Neural progenitor cell (in vitro differentiated cells): ENCODE measurements at regions not wholly inside any gene's neighbourhood (a gene's known extent, or its start where the extent isn't known, plus 50 kb on each side); places are given as distances from the start of the nearest gene placed in this dataset.

Experiments
- DNase-seq: peaks from one replicate; pipeline ENCODE4 v3.0.0-alpha.2; 2016; ENCODE audit warnings: low spot score
- H2AFZ ChIP-seq: fragments of 200-600 bp; sonication (generic); replicated peaks from 2 replicates; pipeline ENCODE4 v1.6.1; 2016; ENCODE audit warnings: antibody characterized with exemption
- H3F3A ChIP-seq: fragments of 200-600 bp; sonication (generic); 2 replicates; pipeline ENCODE4 v1.6.1; 2016; ENCODE audit warnings: antibody characterized with exemption, low read depth
- H3K27ac ChIP-seq: fragments of 200-600 bp; sonication (generic); 2 replicates; pipeline ENCODE4 v1.5.1; 2016; ENCODE audit warnings: mild to moderate bottlenecking
- H3K27me3 ChIP-seq: fragments of 200-600 bp; sonication (generic); 2 replicates; pipeline ENCODE4 v1.6.1; 2016; ENCODE audit warnings: mild to moderate bottlenecking, moderate library complexity
- H3K36me3 ChIP-seq: fragments of 200-600 bp; sonication (generic); 2 replicates; pipeline ENCODE4 v1.5.1; 2016
- H3K4me1 ChIP-seq: fragments of 200-600 bp; sonication (generic); 2 replicates; pipeline ENCODE4 v1.6.1; 2016; ENCODE audit warnings: mixed run types
- H3K4me2 ChIP-seq: fragments of 200-600 bp; sonication (generic); 2 replicates; pipeline ENCODE4 v1.6.1; 2016
- H3K4me3 ChIP-seq: fragments of 200-600 bp; sonication (generic); 2 replicates; pipeline ENCODE4 v1.5.1; 2016
- H3K79me2 ChIP-seq: fragments of 200-600 bp; sonication (generic); 2 replicates; pipeline ENCODE4 v1.6.1; 2016; ENCODE audit warnings: low read depth
- H3K9ac ChIP-seq: fragments of 200-600 bp; sonication (generic); 2 replicates; pipeline ENCODE4 v1.6.1; 2016
- H3K9me3 ChIP-seq: fragments of 200-600 bp; sonication (generic); 2 replicates; pipeline ENCODE4 v1.5.1; 2016; ENCODE audit warnings: low read depth
- H4K20me1 ChIP-seq: fragments of 200-600 bp; sonication (generic); 2 replicates; pipeline ENCODE4 v1.6.1; 2016; ENCODE audit warnings: low read depth
- H3K27ac Mint-ChIP-seq: 3 replicates; pipeline ENCODE4 v1.8.0; 2021; ENCODE audit warnings: mixed read lengths
- H3K27me3 Mint-ChIP-seq: 2 replicates; pipeline ENCODE4 v1.8.0; 2022; ENCODE audit warnings: low read depth, mild to moderate bottlenecking, inconsistent platforms, moderate library complexity, mixed read lengths; ENCODE audit not compliant: insufficient read depth
- H3K36me3 Mint-ChIP-seq: 3 replicates; pipeline ENCODE4 v1.8.0; 2021; ENCODE audit warnings: mixed read lengths
- H3K4me1 Mint-ChIP-seq: 3 replicates; pipeline ENCODE4 v1.8.0; 2021; ENCODE audit warnings: mixed read lengths
- H3K4me3 Mint-ChIP-seq: 3 replicates; pipeline ENCODE4 v1.8.0; 2021; ENCODE audit warnings: mild to moderate bottlenecking, moderate library complexity, mixed read lengths
- H3K9me3 Mint-ChIP-seq: 3 replicates; pipeline ENCODE4 v1.8.0; 2020; ENCODE audit warnings: mixed read lengths
- CTCF ChIP-seq: fragments of 200-600 bp; sonication (generic); IDR thresholded peaks from 2 replicates; pipeline ENCODE4 v1.5.1; 2017; ENCODE audit warnings: antibody characterized with exemption, mild to moderate bottlenecking
- EZH2 ChIP-seq: fragments of 200-600 bp; sonication (generic); IDR thresholded peaks from 2 replicates; pipeline ENCODE4 v1.6.1; 2017; ENCODE audit warnings: antibody characterized with exemption, mild to moderate bottlenecking, moderate library complexity
- EZH2phosphoT487 ChIP-seq: fragments of 200-600 bp; sonication (generic); IDR thresholded peaks from 2 replicates; pipeline ENCODE4 v1.6.1; 2017; ENCODE audit warnings: antibody characterized with exemption

GRCh38 chr5:172556262-172556661, 84.8 kb upstream of the NEURL1B start:
- DNase-seq: no peak
- Mint-ChIP-seq H3K4me1 (peaks cover 54% of the 10 kb centered on the region), H3K27me3 (peaks cover 13% of the 10 kb centered on the region), H3K36me3 (no peaks in the 10 kb centered on the region), H3K27ac (peak overlapping the region; percentile 12), H3K4me3 (peak overlapping the region; percentile 14), H3K9me3 (peaks cover 2% of the 10 kb centered on the region)
- Histone ChIP-seq H3K4me3 (no peak overlapping the region), H3K27me3 (no peaks in the 10 kb centered on the region), H3K27ac (no peak overlapping the region), H3K79me2 (no peaks in the 10 kb centered on the region), H3K9ac (no peak overlapping the region), H4K20me1 (no peaks in the 10 kb centered on the region), H2AFZ (no peak overlapping the region), H3K9me3 (no peaks in the 10 kb centered on the region), H3F3A (peaks cover 6% of the 10 kb centered on the region), H3K4me2 (no peak overlapping the region), H3K4me1 (peaks cover 38% of the 10 kb centered on the region), H3K36me3 (no peaks in the 10 kb centered on the region)
- TF ChIP-seq EZH2: no peak
- no peak for TF ChIP-seq EZH2phosphoT487
- TF ChIP-seq CTCF: no peak

- H3K4me3 ChIP-seq: no peak overlapping the region
- peaks cover 2% of the 10 kb centered on the region for H3K9me3 Mint-ChIP-seq
- no peaks in the 10 kb centered on the region for H3K79me2 ChIP-seq
- no peaks in the 10 kb centered on the region for H3K36me3 Mint-ChIP-seq
- no peaks in the 10 kb centered on the region for H3K27me3 ChIP-seq
- H3K27me3 Mint-ChIP-seq: peaks cover 12% of the 10 kb centered on the region
- no peak overlapping the region for H3K4me3 Mint-ChIP-seq
- TF ChIP-seq EZH2: no peak
- TF ChIP-seq CTCF: no peak
- no peak for TF ChIP-seq EZH2phosphoT487
- no peak overlapping the region for H2AFZ ChIP-seq
- peaks cover 6% of the 10 kb centered on the region for H3F3A ChIP-seq
- DNase-seq: no peak
- H3K9ac ChIP-seq: no peak overlapping the region
- H4K20me1 ChIP-seq: no peaks in the 10 kb centered on the region
- H3K27ac Mint-ChIP-seq: peak overlapping the region; percentile 83
- H3K9me3 ChIP-seq: no peaks in the 10 kb centered on the region
- no peaks in the 10 kb centered on the region for H3K36me3 ChIP-seq
- no peak overlapping the region for H3K27ac ChIP-seq
- H3K4me2 ChIP-seq: no peak overlapping the region
- peaks cover 38% of the 10 kb centered on the region for H3K4me1 ChIP-seq
- peaks cover 55% of the 10 kb centered on the region for H3K4me1 Mint-ChIP-seq
Measured at GRCh38 chr5:172554562-172554961, 86.5 kb upstream of the NEURL1B start.

- H3K4me1 Mint-ChIP-seq: peaks cover 56% of the 10 kb centered on the region
- H3K4me1 ChIP-seq: peaks cover 37% of the 10 kb centered on the region
- H3K27ac ChIP-seq: no peak overlapping the region
- H4K20me1 ChIP-seq: no peaks in the 10 kb centered on the region
- no peak overlapping the region for H3K4me3 Mint-ChIP-seq
- DNase-seq: no peak
- H3K36me3 ChIP-seq: no peaks in the 10 kb centered on the region
- H3F3A ChIP-seq: peaks cover 9% of the 10 kb centered on the region
- no peaks in the 10 kb centered on the region for H3K36me3 Mint-ChIP-seq
- H3K27ac Mint-ChIP-seq: no peak overlapping the region
- H2AFZ ChIP-seq: no peak overlapping the region
- H3K4me3 ChIP-seq: no peak overlapping the region
- H3K79me2 ChIP-seq: no peaks in the 10 kb centered on the region
- H3K9me3 ChIP-seq: no peaks in the 10 kb centered on the region
- H3K27me3 Mint-ChIP-seq: peaks cover 12% of the 10 kb centered on the region
- H3K27me3 ChIP-seq: no peaks in the 10 kb centered on the region
- no peak for TF ChIP-seq CTCF
- no peak for TF ChIP-seq EZH2phosphoT487
- TF ChIP-seq EZH2: no peak
- H3K4me2 ChIP-seq: no peak overlapping the region
- peaks cover 2% of the 10 kb centered on the region for H3K9me3 Mint-ChIP-seq
- no peak overlapping the region for H3K9ac ChIP-seq
Measured at GRCh38 chr5:172553903-172554302, 87.2 kb upstream of the NEURL1B start.
